ENCODE measurements at regions not wholly inside any gene's neighbourhood (a gene's known extent, or its start where the extent isn't known, plus 50 kb on each side); places are given as distances from the start of the nearest gene placed in this dataset.
"Not testable (repeated sequence)": the region's sequence is repeated elsewhere in the genome, so short reads cannot be mapped to it uniquely, and the experiment has no call there.

DNA sequence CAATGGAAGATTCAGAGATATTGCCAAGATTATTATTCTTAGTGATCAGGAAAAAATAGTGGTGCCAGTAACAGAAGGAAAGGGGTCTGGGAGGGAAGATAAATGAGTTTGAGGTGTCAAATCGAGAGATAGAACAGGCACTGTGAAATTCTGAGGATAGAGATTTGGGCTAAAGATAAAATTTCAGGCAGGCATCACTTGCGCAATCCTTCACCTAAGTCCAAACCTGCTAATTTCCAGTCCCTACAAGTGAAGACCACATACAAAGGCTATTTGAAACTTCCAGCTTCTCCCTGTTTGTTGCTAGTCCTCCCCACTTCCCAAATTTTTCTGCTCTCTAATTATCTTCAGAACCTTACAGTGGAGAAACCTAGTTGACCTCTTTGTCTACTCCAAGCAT lies 494.6 kb downstream of the MAGEE1 start:
- no peak for DNase-seq (ENCODE audit: low read depth)
- no peak for TF ChIP-seq CTCF (IDR thresholded peaks at IDR 0.05; ENCODE audit: low read depth, low read length, missing control alignments)
- no peak overlapping the region for H3K4me3 ChIP-seq (ENCODE audit: low read depth, low read length)

DNA sequence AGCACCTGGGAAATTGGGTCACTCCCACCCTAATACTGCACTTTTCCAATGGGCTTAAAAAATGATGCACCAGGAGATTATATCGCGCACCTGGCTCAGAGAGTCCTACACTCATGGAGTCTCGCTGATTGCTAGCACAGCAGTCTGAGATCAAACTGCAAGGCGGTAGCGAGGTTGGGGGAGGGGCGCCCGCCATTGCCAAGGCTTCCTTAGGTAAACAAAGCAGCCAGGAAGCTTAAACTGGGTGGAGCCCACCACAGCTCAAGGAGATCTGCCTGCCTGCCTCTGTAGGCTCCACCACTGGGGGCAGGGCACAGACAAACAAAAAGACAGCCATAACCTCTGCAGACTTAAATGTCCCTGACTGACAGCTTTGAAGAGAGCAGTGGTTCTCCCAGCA lies 497.1 kb downstream of the MAGEE1 start:
- DNase-seq (ENCODE audit: low read depth); H3K4me3 ChIP-seq (ENCODE audit: low read depth, low read length): not testable (repeated sequence)

DNA sequence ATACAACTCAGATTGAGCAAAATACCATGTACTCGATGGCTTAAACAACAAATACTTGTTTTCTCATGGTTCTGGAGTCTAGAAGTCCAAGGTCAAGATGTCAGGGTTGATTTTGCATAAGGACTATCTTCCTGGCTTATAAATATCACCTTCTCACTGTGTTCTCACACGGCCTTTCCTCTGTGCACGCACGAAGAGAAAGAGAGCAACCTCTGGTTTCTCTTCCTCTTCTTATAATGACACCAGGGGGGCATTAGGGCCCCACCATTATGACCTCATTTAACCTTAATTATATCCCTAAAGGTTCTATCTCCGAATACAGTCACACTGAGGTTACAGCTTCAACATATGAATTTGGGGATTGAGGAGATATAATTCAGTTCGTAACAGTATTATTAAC lies 504.0 kb downstream of the MAGEE1 start:
- DNase-seq (ENCODE audit: low read depth), result no peak

GRCh38 chrX:76957485-76957884 lies 489.7 kb upstream of the FGF16 start:
- TF ChIP-seq CTCF (IDR thresholded peaks at IDR 0.05; ENCODE audit: low read depth, low read length, missing control alignments), result no peak
- no peak for DNase-seq (ENCODE audit: low read depth)

More for the DNA sequence above, 504.0 kb downstream of the MAGEE1 start:
- H3K4me3 ChIP-seq (ENCODE audit: low read depth, low read length), result no peak overlapping the region
- no peak for TF ChIP-seq CTCF (IDR thresholded peaks at IDR 0.05; ENCODE audit: low read depth, low read length, missing control alignments)

DNA sequence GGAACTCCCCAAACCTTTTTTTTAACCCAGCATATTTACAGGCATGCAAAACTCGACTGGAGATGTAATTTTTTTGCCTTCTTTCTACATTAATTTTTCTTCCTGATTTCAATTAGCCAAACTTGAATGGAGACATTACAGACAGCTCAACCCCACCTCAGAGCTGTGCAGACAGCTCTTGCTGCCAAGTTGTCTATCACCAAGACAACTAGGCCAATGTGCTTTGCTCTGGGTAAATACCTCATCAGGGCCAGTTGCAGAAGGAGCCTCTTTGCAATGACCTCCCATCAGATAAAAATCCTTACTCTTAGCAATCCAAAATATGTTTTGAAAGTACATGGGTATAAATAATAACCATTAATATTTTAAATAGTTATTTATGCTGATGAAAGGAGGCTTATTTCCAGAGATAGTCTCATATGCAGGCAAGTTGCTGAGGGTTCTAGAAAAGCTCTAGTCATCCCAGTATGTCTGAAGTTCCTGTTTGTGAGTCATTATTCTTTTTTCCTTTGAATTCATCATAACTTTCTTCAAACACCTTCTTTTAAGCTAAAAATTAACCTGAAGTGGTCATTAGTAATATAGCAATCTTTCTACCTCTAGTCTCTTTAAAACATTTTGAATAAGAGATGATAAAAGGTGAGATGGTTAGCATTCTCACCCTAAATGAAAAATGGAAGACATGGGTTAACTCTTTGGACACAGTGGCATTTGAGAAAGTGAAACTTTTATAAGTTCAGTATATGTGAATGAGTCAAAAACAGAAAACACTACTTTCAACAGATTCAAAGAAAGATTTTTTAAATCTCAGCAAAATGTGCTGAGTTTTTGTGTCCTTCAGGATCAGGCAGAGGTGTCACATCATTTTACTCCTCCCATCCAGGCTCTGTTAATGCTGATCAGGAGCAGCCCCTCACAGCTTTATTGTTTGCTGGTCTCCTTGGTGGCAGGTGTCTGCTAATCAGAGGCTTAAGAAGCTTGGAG lies 475.5 kb upstream of the FGF16 start:
- H3K4me3 ChIP-seq (ENCODE audit: low read depth, low read length), result no peak overlapping the region
- TF ChIP-seq CTCF (IDR thresholded peaks at IDR 0.05; ENCODE audit: low read depth, low read length, missing control alignments), result no peak
- DNase-seq (ENCODE audit: low read depth), result no peak

More at GRCh38 chrX:76957485-76957884, 489.7 kb upstream of the FGF16 start:
- H3K4me3 ChIP-seq (ENCODE audit: low read depth, low read length), result no peak overlapping the region

GRCh38 chrX:76977452-76977851 lies 469.7 kb upstream of the FGF16 start:
- TF ChIP-seq CTCF (IDR thresholded peaks at IDR 0.05; ENCODE audit: low read depth, low read length, missing control alignments), result no peak

GRCh38 chrX:76987381-76987780 lies 459.8 kb upstream of the FGF16 start:
- TF ChIP-seq CTCF (IDR thresholded peaks at IDR 0.05; ENCODE audit: low read depth, low read length, missing control alignments), result no peak
- H3K4me3 ChIP-seq (ENCODE audit: low read depth, low read length), result no peak overlapping the region
- DNase-seq (ENCODE audit: low read depth), result no peak

More at GRCh38 chrX:76977452-76977851, 469.7 kb upstream of the FGF16 start:
- no peak for DNase-seq (ENCODE audit: low read depth)
- no peak overlapping the region for H3K4me3 ChIP-seq (ENCODE audit: low read depth, low read length)
